Activated naive CD8-positive, alpha-beta T cell treated with anti-CD3 and anti-CD28 coated beads, Interleukin-2, amount 50 U/mL, for 16 hours (primary cell): ENCODE measurements at regions not wholly inside any gene's neighbourhood (a gene's known extent, or its start where the extent isn't known, plus 50 kb on each side); places are given as distances from the start of the nearest gene placed in this dataset.

Source experiments
- DNase-seq: peaks from one replicate; pipeline ENCODE4 v3.0.0-alpha.2; 2020; ENCODE audit warnings: low read depth, low spot score

DNA sequence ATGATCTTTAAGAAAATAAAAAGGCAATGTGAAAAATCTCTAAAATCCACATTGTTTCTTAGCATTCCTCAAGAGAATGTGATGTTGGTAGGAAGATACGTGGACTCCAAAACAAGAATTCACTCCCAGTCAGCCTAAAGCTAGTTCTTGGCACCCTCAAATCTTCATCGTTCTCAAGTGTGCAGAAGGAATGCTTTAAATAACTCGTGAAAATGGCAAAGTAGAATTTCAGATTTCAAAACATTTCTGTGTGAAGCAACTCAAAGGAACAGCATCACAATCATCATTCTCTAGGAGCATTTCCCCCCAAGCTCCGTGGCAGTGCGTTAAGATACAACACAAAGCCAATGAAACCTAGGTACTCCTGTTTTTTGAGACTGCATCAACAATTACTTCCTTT, 185.1 kb upstream of the DMAC1 start:
- DNase-seq = no peak

- no peak for DNase-seq
These were observed 184.6 kb upstream of the DMAC1 start for GRCh38 chr9:7984203-7984602.

- DNase-seq = no peak
These were observed 183.9 kb upstream of the DMAC1 start for GRCh38 chr9:7983490-7983889.

DNA sequence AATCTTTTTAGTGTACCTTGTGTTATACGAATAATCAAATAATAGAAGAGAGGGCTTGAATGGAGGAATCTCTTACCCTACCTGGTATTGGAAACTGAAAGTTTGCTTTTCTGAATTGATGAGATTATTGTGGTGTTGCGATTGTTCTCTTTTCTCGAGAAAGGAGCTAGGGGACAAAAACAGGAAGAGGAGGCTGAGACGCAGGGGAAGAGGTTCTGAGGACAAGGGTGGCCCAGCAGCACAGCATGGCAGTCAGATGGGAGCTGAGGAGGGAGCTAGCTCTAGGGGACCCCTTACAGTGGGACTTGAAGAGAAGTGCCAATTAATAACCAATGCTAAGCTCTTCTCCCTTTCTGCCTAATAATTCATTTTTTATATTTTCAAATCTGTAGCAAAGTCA, 183.3 kb upstream of the DMAC1 start:
- no peak for DNase-seq

GRCh38 chr9:7980691-7981289, 181.2 kb upstream of the DMAC1 start:
- no peak for DNase-seq

- DNase-seq = no peak
These were observed 180.5 kb upstream of the DMAC1 start for GRCh38 chr9:7980041-7980440.

- no peak for DNase-seq
These were observed 180.0 kb upstream of the DMAC1 start for GRCh38 chr9:7979611-7980010.

- DNase-seq = no peak
These were observed 178.0 kb upstream of the DMAC1 start for GRCh38 chr9:7977586-7977985.

DNA sequence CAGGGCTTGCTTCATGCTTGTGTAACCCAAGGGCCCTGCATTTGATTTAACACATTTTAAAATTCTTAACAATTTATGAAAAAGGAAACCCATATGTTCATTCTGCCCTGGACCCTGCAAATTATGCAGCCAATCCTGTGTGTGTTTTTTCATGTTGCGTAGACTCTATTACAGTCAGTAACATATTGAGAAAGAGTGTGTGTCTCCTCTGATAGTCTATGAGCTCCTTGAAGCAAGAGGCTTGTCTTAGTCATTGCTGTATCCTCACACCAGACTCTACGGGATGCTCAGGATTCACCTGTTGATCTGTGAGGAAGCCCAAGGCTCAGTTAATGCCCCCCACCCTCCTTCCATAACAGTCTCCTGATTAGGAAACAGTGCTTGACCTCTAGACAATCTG, 177.3 kb upstream of the DMAC1 start:
- DNase-seq = no peak

DNA sequence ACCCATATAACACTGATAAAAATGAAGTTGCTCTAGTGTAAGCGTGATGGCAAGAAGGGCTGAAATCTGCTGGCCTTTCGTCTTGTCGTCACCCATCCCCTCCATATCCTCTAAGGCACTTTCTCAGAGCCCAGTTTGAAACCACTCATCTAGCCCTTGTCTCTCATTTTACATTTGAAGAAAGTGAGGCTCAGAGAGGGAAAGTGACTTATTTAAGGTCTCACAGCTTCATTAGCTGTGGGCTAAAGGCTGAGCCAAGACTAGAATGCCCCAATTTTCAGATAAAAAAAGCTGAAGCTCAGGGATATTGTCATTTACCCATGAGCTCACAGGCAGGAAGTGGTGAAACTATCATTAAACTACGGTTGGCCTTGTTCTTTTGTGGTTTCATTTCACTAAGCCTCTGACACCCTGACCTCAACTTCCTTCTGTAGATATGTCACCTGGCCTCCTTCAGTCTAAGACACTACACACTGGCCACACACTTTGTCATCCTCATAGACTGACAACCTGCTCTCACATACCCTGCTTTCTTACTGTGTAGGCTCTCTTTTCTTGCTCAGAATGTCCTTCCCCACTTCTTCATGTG, 176.7 kb upstream of the DMAC1 start:
- peak; percentile 10 for DNase-seq

DNA sequence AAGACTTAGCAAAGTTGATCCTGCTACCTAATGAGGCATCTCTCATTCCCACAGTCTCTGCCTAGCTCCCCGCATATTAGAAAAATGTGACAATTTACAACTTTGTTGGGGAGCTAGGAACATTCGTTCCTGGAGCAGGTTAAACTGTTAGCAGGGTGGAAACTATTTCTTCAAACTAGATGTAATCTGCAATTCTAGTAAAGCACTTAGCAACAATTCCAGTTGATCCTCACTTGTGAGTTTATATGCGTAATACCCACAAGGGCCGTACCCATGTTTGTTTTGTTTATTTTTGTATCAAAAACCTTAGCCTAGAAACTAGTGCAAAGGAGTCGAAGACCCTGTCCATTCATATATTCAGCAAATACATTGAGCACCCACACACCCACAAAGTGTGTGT, 175.8 kb upstream of the DMAC1 start:
- no peak for DNase-seq

- no peak for DNase-seq
These were observed 174.9 kb upstream of the DMAC1 start for GRCh38 chr9:7974335-7974960.

- no peak for DNase-seq
These were observed 173.5 kb upstream of the DMAC1 start for GRCh38 chr9:7973123-7973522.

DNA sequence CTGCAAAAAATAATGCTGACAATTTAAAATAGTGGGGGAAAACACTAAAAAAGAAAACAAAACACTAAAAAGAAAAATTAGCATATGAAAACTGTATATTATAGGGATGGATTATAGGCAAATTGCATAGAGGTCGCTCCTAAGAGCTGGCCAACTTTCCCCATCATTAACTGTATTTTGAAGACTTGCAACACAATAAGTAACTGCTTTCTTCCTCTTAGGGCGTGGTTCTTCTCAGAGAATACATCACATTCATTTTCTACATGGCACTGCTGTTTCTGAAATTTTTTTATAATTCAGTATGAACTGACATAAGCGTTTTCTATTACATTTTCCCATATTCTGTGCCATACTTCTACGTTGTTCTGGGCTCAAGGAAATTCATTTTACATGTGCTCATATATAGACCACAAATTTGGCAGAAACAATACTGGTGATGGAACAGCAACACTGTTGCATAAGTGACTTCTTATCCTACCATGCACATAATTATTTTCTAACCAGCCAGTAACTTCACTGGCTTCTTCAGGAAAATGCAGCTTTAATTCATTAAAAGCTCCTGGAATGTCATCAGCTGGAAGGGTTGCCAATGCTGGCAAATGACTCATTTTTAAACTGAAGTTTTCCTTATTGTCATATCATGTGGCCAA, 171.2 kb upstream of the DMAC1 start:
- DNase-seq = no peak

DNA sequence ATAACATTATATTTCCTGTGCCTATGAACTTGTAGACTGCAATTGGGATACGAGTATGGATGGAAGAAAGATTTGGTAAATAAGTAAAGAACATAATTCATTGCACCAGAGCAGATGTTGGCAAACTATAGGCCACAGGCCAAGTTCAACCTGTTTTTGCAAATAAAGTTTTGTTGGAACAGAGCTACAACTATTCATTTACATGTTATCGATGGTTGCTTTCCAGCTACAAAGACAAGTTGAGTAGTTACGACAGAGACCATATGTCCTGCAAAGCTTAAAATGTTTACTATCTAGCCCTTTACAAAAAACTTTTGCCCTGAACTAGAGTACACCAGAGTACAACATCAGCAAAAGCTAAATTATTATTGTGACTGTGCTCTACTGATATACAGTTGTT, 169.1 kb upstream of the DMAC1 start:
- no peak for DNase-seq

DNA sequence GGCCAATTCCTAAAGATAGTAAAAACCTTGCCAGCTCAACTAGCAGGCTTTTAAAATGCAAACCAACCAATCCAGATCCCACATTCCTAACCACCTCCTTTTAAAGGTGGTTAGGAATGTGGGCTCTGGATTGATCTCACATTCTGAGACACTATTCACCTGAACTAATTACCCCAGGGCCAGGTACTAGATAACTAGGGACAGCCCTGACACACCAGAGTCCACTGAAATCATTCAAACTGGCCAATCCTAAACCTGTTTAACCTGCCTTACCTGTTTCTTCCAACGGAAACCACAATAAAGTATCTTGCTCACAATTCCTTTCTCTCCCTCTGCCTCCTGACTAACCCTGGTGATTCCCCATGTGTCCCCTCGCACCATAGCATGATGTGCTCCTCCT, 168.3 kb upstream of the DMAC1 start:
- DNase-seq = no peak

DNA sequence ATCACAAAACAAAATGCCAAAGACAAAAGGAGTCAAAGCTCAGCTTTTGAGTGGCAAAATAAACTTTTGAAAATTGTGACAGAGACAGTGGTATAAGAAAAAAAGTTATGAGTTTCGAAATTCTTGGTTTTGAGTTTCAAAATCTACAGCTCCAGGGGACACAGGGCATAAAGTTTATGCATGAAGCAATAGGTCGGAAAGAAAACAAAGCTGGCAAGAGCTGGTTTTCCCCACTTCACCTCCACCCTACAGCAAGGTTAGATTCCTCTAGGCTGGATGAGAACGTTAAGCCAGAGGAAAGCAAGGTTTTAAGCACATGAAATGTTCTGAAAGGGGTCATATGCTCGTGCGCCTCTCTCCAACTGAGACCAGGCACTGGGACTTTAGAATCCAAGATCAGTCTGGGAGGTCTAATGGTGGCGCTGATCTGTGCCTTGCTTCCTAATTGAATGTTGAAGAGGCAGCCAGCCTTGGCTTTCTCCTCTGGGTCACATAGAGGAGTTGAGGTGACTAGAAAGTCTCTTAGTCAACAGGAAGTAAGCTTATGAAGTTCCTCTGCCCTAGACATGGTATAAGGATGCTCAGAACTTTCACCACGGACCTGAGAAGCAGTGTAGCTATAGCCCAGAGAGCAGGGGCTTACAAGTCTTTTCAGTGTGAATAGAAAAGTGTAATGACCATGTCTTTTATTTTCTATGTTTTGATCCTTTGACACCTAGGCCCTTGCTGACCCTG, 167.7 kb upstream of the DMAC1 start:
- no peak for DNase-seq

GRCh38 chr9:7965063-7965462, 165.5 kb upstream of the DMAC1 start:
- no peak for DNase-seq

- no peak for DNase-seq
These were observed 163.4 kb upstream of the DMAC1 start for GRCh38 chr9:7963026-7963425.

DNA sequence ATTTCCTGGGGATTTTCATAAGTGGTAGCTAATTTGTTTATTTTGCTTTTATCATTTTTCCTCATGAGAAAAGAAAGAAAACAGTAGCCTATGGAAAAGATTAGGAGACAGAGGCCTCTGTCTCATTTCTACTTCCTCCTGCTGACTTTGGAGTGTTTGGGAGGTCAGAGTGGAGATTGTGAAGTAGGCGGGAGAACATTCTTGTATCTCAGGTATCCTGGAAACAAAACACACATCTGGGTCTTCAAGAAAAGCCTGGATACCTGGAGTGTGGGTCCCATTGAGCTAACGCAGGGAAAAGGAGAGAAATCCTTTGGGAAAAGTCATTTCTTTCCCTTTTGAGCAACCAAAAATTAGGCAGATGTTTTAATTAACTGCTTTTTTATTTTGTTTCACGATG, 161.5 kb upstream of the DMAC1 start:
- no peak for DNase-seq

GRCh38 chr9:7960320-7961050, 160.9 kb upstream of the DMAC1 start:
- DNase-seq = no peak

DNA sequence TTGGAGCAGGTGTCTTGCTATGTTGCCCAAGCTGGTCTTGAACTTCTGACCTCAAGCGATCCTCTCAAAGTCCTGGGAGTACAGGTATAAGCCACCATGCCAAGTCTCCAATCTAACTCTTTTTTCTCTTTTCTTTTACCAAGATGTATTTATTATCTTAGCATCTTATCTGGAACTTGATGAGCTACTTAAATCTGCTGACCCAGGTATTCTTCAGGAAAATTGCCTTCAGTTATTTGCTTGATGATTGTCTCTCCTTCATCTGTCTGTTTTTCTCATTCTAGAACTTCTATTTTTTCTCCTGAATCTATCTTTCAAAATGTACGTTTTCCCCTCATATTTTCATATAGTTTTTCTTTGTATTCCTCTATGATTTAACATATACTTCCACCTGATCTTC, 158.2 kb upstream of the DMAC1 start:
- DNase-seq = no peak
